ENCODE measurements at regions not wholly inside any gene's neighbourhood (a gene's known extent, or its start where the extent isn't known, plus 50 kb on each side); places are given as distances from the start of the nearest gene placed in this dataset.

DNA sequence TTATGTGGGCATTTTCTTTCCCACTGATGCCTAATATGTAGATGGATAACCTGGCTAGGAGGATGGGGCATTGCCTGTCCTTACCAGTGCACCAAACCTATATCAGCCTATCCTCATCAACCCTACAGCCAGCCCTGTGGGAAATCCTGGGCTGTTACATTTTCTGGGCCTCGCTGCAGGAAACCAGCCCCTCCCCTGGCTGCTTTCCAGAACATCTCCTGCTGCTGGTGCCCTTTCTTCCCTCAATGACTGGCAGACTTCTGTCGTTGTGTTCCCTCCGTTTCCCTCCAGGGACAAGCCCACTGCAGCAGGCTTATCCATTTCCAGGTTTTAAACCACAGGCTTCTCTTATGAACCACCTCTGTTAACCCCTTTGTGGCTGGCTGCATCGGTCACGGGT is 486.1 kb upstream of the COBL start:
- Histone ChIP-seq H3K4me1 (no peaks in the 10 kb centered on the region), H3K27me3 (no peaks in the 10 kb centered on the region), H3K27ac (no peak overlapping the region), H3K4me3 (no peak overlapping the region), H3K36me3 (no peaks in the 10 kb centered on the region), H3K9me3 (no peaks in the 10 kb centered on the region)
- WGBS, 2 donors (ENCODE audit: low coverage in 1 of 2) = 55 to 63% methylated on average over 4 to 5 of the region's 5 CpGs
- intact Hi-C loops (cut with DNase I; ENCODE audit: low total_unique reads) = no loop called here
- no peak for TF ChIP-seq POLR2AphosphoS5 (IDR thresholded peaks at IDR 0.05)
- TF ChIP-seq EP300 (IDR thresholded peaks at IDR 0.05; ENCODE audit: low read depth) = no peak
- TF ChIP-seq, protein P1, sequence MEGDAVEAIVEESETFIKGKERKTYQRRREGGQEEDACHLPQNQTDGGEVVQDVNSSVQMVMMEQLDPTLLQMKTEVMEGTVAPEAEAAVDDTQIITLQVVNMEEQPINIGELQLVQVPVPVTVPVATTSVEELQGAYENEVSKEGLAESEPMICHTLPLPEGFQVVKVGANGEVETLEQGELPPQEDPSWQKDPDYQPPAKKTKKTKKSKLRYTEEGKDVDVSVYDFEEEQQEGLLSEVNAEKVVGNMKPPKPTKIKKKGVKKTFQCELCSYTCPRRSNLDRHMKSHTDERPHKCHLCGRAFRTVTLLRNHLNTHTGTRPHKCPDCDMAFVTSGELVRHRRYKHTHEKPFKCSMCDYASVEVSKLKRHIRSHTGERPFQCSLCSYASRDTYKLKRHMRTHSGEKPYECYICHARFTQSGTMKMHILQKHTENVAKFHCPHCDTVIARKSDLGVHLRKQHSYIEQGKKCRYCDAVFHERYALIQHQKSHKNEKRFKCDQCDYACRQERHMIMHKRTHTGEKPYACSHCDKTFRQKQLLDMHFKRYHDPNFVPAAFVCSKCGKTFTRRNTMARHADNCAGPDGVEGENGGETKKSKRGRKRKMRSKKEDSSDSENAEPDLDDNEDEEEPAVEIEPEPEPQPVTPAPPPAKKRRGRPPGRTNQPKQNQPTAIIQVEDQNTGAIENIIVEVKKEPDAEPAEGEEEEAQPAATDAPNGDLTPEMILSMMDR (IDR thresholded peaks at IDR 0.05) = no peak
- TF ChIP-seq POLR2A (IDR thresholded peaks at IDR 0.05) = no peak
- in situ Hi-C loops (cut with MboI; ENCODE audit: low pct_ligation_motif_present in 1 of 4, low pct_unique_long_range_greater_than_20kb in 1 of 4, low sequenced_read_pairs in 3 of 4) = no loop called here
- no peak for DNase-seq

DNA sequence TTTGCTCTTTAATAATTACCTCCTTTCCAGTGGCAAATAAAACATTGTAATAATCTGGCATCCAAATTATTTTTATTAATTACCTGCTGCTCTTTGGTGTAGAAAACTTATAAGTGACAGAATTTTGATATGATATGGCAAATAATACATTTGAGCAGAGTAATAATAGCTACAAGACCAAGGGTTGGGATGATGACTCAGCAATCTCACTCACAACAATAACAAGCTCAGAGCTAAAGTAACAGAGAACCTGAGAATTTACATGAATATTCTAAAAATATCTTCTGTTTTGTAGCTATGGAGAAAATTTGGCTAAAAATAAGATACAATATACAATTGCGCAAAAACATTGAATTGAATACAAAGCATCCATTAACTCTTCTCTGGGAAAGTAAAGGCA is 480.8 kb upstream of the COBL start:
- no peaks in the 10 kb centered on the region for H3K27me3 ChIP-seq
- H3K4me1 ChIP-seq = no peaks in the 10 kb centered on the region
- in situ Hi-C loops (cut with MboI; ENCODE audit: low pct_ligation_motif_present in 1 of 4, low pct_unique_long_range_greater_than_20kb in 1 of 4, low sequenced_read_pairs in 3 of 4) (no loop called here), intact Hi-C loops (cut with DNase I; ENCODE audit: low total_unique reads) (no loop called here)
- TF ChIP-seq POLR2AphosphoS5 (IDR thresholded peaks at IDR 0.05) = no peak
- TF ChIP-seq POLR2A (IDR thresholded peaks at IDR 0.05) = no peak
- TF ChIP-seq EP300 (IDR thresholded peaks at IDR 0.05; ENCODE audit: low read depth) = no peak
- TF ChIP-seq, protein P1 (IDR thresholded peaks at IDR 0.05) = no peak
- no peak for DNase-seq
- H3K4me3 ChIP-seq = no peak overlapping the region
- H3K27ac ChIP-seq = no peak overlapping the region
- H3K9me3 ChIP-seq = no peaks in the 10 kb centered on the region
- WGBS, 2 donors (ENCODE audit: low coverage in 1 of 2) = 90 to 91% methylated on average over 1 of the region's 1 CpG
- H3K36me3 ChIP-seq = no peaks in the 10 kb centered on the region

DNA sequence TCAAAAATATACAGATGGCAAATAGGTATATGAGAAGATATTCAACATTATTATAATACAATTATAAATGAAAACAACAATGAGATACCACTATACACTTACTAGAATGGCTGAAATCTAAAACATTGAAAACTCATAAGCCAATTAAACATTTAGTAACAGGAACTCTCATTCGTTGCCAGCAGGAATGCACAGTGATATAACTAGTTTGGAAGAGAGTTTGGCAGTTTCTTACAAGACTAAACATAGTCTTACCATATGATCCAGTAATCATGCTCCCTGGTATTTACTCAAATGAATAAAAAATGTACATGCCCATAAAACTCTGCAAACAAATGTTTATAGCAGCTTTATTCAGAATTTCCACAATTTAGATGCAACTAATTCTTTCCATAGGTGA is 476.2 kb upstream of the COBL start:
- no peak for DNase-seq
- H3K27me3 ChIP-seq = no peaks in the 10 kb centered on the region
- H3K36me3 ChIP-seq = no peaks in the 10 kb centered on the region
- 28 to 57% methylated on average over 1 of the region's 1 CpG for WGBS, 2 donors (ENCODE audit: low coverage in 1 of 2)
- in situ Hi-C loops (cut with MboI; ENCODE audit: low pct_ligation_motif_present in 1 of 4, low pct_unique_long_range_greater_than_20kb in 1 of 4, low sequenced_read_pairs in 3 of 4) (no loop called here), intact Hi-C loops (cut with DNase I; ENCODE audit: low total_unique reads) (no loop called here)
- no peak overlapping the region for H3K4me3 ChIP-seq
- TF ChIP-seq, protein P1 (IDR thresholded peaks at IDR 0.05) = no peak
- TF ChIP-seq POLR2A (IDR thresholded peaks at IDR 0.05) (no peak), EP300 (IDR thresholded peaks at IDR 0.05; ENCODE audit: low read depth) (no peak), POLR2AphosphoS5 (IDR thresholded peaks at IDR 0.05) (no peak)
- H3K9me3 ChIP-seq = no peaks in the 10 kb centered on the region
- H3K27ac ChIP-seq = no peak overlapping the region
- no peaks in the 10 kb centered on the region for H3K4me1 ChIP-seq

DNA sequence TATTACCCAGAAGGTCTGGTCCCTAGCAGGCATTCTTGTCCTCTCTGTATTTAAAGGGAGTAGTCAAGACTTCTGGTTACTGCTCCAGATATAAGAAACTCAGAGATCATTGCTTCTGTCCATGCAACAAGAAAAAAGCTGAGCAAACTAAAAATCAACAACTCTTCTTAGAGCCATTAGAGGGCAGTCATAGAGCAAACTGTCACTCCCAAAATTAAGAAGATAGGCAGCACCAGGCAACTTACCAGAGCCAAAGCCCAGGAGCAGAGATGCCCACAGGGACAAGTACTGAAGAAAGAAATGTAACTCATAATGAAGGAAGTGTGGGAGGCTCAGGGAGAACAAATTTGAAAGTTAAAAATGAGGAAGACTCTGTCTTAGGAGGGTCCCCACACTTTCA is 472.9 kb upstream of the COBL start:
- Histone ChIP-seq H3K36me3 (no peaks in the 10 kb centered on the region), H3K27me3 (no peaks in the 10 kb centered on the region), H3K27ac (no peak overlapping the region), H3K9me3 (no peaks in the 10 kb centered on the region), H3K4me3 (no peak overlapping the region), H3K4me1 (no peaks in the 10 kb centered on the region)
- TF ChIP-seq POLR2AphosphoS5 (IDR thresholded peaks at IDR 0.05) (no peak), POLR2A (IDR thresholded peaks at IDR 0.05) (no peak), EP300 (IDR thresholded peaks at IDR 0.05; ENCODE audit: low read depth) (no peak)
- TF ChIP-seq, protein P1 (IDR thresholded peaks at IDR 0.05) = no peak
- DNase-seq = no peak
- in situ Hi-C loops (cut with MboI; ENCODE audit: low pct_ligation_motif_present in 1 of 4, low pct_unique_long_range_greater_than_20kb in 1 of 4, low sequenced_read_pairs in 3 of 4) = no loop called here
- intact Hi-C loops (cut with DNase I; ENCODE audit: low total_unique reads) = no loop called here
